ENCODE measurements at regions not wholly inside any gene's neighbourhood (a gene's known extent, or its start where the extent isn't known, plus 50 kb on each side); places are given as distances from the start of the nearest gene placed in this dataset.

DNA sequence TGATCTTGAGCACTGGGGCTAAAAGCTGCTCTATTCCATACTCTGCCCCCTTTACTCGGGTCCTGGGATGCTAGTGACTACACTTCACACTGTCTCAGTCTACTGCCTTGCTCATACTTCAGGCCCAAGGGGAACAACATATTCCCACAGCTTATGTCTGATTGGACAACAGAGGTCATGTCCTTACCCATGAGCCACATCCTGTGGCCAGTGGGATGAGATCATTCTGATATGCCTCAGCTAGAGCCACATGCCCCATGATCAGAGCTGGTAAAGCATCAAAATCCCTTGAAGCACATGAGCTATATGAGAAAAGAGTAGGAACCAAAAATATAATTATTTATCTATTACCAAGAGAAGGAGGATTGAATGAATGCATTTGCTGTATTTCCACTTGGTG lies 290.1 kb upstream of the TSHZ3 start:
- no peaks in the 10 kb centered on the region for H3K36me3 ChIP-seq
- TF ChIP-seq POLR2A (IDR thresholded peaks at IDR 0.05): no peak
- TF ChIP-seq, protein P1, sequence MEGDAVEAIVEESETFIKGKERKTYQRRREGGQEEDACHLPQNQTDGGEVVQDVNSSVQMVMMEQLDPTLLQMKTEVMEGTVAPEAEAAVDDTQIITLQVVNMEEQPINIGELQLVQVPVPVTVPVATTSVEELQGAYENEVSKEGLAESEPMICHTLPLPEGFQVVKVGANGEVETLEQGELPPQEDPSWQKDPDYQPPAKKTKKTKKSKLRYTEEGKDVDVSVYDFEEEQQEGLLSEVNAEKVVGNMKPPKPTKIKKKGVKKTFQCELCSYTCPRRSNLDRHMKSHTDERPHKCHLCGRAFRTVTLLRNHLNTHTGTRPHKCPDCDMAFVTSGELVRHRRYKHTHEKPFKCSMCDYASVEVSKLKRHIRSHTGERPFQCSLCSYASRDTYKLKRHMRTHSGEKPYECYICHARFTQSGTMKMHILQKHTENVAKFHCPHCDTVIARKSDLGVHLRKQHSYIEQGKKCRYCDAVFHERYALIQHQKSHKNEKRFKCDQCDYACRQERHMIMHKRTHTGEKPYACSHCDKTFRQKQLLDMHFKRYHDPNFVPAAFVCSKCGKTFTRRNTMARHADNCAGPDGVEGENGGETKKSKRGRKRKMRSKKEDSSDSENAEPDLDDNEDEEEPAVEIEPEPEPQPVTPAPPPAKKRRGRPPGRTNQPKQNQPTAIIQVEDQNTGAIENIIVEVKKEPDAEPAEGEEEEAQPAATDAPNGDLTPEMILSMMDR (IDR thresholded peaks at IDR 0.05): no peak
- no peak for TF ChIP-seq POLR2AphosphoS5 (IDR thresholded peaks at IDR 0.05)
- H3K4me1 ChIP-seq (replicated peaks): no peaks in the 10 kb centered on the region
- no peaks in the 10 kb centered on the region for H3K27me3 ChIP-seq (replicated peaks; ENCODE audit: insufficient read depth)
- no peaks in the 10 kb centered on the region for H3K9me3 ChIP-seq
- no peak for DNase-seq (ENCODE audit: low spot score)
- intact Hi-C loops (cut with DNase I): no loop called here
- no peak overlapping the region for H3K4me3 ChIP-seq
- 80% methylated on average over 1 of the region's 1 CpG for WGBS
- H3K27ac ChIP-seq: no peak overlapping the region

DNA sequence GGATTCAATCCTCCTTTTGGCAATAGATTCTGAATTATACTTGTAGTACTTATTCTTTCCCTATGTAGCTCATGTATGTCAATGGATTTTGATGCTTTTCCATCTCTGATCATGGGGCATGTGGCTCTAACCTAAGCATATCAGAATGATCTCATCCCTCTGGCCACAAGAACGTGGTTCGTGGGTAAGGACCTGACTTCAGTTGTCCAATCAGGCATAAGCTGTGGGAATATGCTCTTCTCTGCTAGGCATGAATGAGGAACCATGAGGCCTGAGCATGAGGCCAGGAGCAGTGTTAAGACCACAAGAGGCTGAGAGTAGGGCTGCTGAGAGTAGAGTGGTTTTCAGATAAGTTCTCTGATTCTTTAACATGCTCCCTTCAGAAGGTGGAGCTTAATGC lies 292.4 kb upstream of the TSHZ3 start:
- intact Hi-C loops (cut with DNase I): no loop called here

DNA sequence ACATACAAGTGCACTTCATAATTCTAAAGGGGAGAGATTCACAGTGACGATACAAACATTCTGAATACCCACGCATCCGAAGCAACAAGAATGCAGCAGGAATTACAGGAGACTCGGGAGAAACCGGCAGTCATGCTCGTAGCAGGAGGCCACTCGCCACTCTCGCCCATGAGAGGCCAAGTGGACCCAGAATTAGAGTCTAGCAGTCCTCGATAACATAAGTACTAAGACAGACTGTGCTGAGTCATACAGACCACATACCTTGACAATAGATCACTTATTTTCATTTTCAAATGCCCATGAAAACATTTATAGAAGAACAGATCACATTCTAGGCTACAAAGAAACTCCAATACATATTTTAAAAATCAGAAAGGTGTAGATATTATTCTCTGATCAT lies 299.1 kb upstream of the TSHZ3 start:
- Histone ChIP-seq H3K4me3 (no peak overlapping the region), H3K4me1 (replicated peaks) (no peaks in the 10 kb centered on the region), H3K27ac (no peak overlapping the region), H3K9me3 (no peaks in the 10 kb centered on the region), H3K36me3 (no peaks in the 10 kb centered on the region), H3K27me3 (replicated peaks; ENCODE audit: insufficient read depth) (no peaks in the 10 kb centered on the region)
- DNase-seq (ENCODE audit: low spot score): no peak
- TF ChIP-seq POLR2AphosphoS5 (IDR thresholded peaks at IDR 0.05): no peak
- TF ChIP-seq, protein P1 (IDR thresholded peaks at IDR 0.05): no peak
- TF ChIP-seq POLR2A (IDR thresholded peaks at IDR 0.05): no peak
- 87% methylated on average over 9 of the region's 9 CpGs for WGBS
- intact Hi-C loops (cut with DNase I): no loop called here

More for the DNA sequence above, 292.4 kb upstream of the TSHZ3 start:
- Histone ChIP-seq H3K36me3 (no peaks in the 10 kb centered on the region), H3K27ac (no peak overlapping the region), H3K4me1 (replicated peaks) (no peaks in the 10 kb centered on the region), H3K27me3 (replicated peaks; ENCODE audit: insufficient read depth) (no peaks in the 10 kb centered on the region), H3K4me3 (no peak overlapping the region), H3K9me3 (no peaks in the 10 kb centered on the region)
- TF ChIP-seq POLR2A (IDR thresholded peaks at IDR 0.05): no peak
- no peak for TF ChIP-seq POLR2AphosphoS5 (IDR thresholded peaks at IDR 0.05)
- TF ChIP-seq, protein P1 (IDR thresholded peaks at IDR 0.05): no peak
- DNase-seq (ENCODE audit: low spot score): no peak
- 87% methylated on average over 2 of the region's 2 CpGs for WGBS

DNA sequence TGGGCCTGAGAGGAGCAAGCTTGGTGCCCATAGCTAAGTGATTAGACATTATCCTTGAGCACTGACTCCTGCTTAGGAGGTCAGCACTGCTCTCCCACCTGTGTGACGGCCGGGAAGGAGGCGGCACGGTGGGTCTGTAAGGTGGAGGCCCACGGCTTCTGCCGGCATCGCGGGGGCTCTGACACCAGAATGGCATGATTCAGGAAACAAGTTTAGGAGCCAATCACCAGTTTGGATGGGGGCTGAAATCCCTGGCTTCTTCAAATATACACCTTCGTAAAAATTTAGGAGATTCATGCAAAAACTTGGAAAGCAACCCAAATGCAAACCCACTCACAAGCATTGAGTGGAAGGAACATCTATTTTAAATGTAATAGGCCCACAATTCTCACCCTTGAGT lies 307.3 kb upstream of the TSHZ3 start:
- Histone ChIP-seq H3K4me3 (no peak overlapping the region), H3K27ac (no peak overlapping the region), H3K27me3 (replicated peaks; ENCODE audit: insufficient read depth) (no peaks in the 10 kb centered on the region), H3K4me1 (replicated peaks) (no peaks in the 10 kb centered on the region), H3K36me3 (no peaks in the 10 kb centered on the region), H3K9me3 (no peaks in the 10 kb centered on the region)
- WGBS: 93% methylated on average over 9 of the region's 9 CpGs
- intact Hi-C loops (cut with DNase I): no loop called here
- no peak for DNase-seq (ENCODE audit: low spot score)
- TF ChIP-seq, protein P1 (IDR thresholded peaks at IDR 0.05): no peak
- TF ChIP-seq POLR2A (IDR thresholded peaks at IDR 0.05) (no peak), POLR2AphosphoS5 (IDR thresholded peaks at IDR 0.05) (no peak)

DNA sequence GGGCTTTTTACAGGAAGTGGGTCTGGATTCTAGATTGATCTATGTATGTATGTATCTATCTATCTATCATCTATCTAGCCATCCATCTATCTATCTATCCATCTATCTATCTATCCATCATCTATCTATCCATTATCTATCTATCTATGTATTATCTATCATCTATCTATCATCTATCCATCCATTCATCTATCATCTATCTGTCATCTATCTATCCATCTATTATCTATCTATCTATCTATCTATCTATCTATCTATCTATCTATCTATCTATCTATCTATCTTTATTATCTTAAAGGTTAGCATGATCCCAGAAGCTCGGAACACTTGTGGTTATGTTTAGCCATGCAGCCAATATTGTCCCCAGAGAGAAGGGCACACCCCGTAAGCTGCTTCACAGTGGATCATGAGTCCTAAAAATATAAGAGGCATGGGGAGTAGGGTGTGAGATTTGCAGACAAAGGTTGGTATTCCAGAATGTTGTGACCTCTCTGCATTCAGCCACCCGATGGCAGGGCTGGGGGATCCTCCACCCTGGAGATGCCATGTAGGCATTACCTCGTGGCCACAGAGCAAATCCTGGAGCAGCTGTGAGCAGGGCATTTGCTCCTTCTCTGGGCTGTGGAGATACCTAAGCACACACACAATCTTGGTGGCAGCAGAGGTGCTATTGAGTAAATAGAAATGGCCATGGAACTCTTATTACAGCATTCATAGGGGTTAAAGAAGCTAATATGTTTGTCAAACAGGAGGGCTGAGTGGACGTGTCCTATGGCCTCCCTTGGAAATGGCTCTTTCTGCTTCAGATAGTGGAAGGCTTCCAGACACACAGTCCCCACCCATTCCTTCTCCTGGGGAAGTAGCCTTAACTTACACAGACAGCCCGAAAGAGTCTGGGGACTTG lies 310.0 kb upstream of the TSHZ3 start:
- 84% methylated on average over 6 of the region's 6 CpGs for WGBS
- TF ChIP-seq, protein P1 (IDR thresholded peaks at IDR 0.05): no peak
- TF ChIP-seq POLR2AphosphoS5 (IDR thresholded peaks at IDR 0.05) (no peak), POLR2A (IDR thresholded peaks at IDR 0.05) (no peak)
- no peaks in the 10 kb centered on the region for H3K36me3 ChIP-seq
- intact Hi-C loops (cut with DNase I): no loop called here
- H3K4me3 ChIP-seq: no peak overlapping the region
- H3K4me1 ChIP-seq (replicated peaks): no peaks in the 10 kb centered on the region
- H3K27me3 ChIP-seq (replicated peaks; ENCODE audit: insufficient read depth): no peaks in the 10 kb centered on the region
- no peak for DNase-seq (ENCODE audit: low spot score)
- H3K9me3 ChIP-seq: no peaks in the 10 kb centered on the region
- H3K27ac ChIP-seq: no peak overlapping the region
